Hepatocyte (in vitro differentiated cells): ENCODE measurements at regions not wholly inside any gene's neighbourhood (a gene's known extent, or its start where the extent isn't known, plus 50 kb on each side); places are given as distances from the start of the nearest gene placed in this dataset.

Source experiments
- CTCF ChIP-seq: fragments of 200-600 bp; sonication (generic); IDR thresholded peaks from 2 replicates; pipeline ENCODE4 v1.5.1; 2016; ENCODE audit warnings: antibody characterized with exemption, mild to moderate bottlenecking; ENCODE audit not compliant: poor library complexity
- EZH2 ChIP-seq: fragments of 200-600 bp; sonication (generic); IDR thresholded peaks from 2 replicates; pipeline ENCODE4 v1.6.1; 2016; ENCODE audit warnings: antibody characterized with exemption, mild to moderate bottlenecking, borderline replicate concordance
- EZH2phosphoT487 ChIP-seq: fragments of 200-600 bp; sonication (generic); IDR thresholded peaks from one replicate; pipeline ENCODE4 v1.6.1; 2018; ENCODE audit warnings: antibody characterized with exemption, mild to moderate bottlenecking, low read depth, moderate library complexity; ENCODE audit not compliant: unreplicated experiment, severe bottlenecking

- TF ChIP-seq EZH2 (no peak), CTCF (no peak), EZH2phosphoT487 (no peak)
Measured at GRCh38 chr22:27170491-27170890, 513.1 kb downstream of the MIAT start.
